GM19455 (cell line): ENCODE measurements at regions not wholly inside any gene's neighbourhood (a gene's known extent, or its start where the extent isn't known, plus 50 kb on each side); places are given as distances from the start of the nearest gene placed in this dataset.

Source experiments
- ATAC-seq: cut with Tn5 transposase; IDR thresholded peaks from one replicate; pipeline ENCODE4 v1.9.1; 2021; ENCODE audit not compliant: unreplicated experiment

DNA sequence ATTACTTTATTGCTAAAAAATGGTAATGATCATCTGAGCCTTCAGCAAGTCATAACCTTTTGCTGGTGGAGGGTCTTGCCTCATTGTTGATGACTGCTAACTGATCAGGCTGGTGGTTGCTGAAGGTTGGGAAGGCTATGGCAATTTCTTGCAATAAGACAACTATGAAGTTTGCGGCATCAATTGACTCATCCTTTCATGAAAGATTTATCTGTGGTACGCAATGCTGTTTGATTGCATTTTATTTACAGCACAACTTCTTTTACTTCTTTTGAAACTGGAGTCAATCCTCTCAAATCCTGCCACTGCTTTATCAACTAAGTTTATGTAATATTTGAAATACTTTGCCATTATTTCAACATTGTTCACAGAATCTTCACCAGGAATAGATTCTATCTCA is 58.3 kb upstream of the ACO1 start:
- no peak for ATAC-seq

DNA sequence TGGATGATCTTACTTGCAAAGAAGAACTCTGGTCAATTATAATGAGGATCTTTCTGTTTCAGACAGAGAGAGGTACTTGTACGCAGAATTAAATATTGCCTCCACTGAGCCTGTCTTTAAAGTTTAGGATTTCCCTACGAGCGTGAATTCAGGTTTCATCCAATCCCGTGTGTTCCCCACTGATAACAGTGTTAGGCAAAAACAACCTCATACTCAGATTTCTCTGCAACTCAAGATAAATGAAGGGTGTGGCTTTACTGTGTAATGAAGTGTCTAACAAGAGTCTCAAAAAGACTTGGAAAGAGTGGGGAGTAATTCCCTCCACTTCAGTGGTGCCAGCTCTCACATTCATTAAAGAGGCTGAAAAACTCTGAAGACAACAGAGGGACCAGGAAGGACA is 53.2 kb upstream of the ACO1 start:
- no peak for ATAC-seq

DNA sequence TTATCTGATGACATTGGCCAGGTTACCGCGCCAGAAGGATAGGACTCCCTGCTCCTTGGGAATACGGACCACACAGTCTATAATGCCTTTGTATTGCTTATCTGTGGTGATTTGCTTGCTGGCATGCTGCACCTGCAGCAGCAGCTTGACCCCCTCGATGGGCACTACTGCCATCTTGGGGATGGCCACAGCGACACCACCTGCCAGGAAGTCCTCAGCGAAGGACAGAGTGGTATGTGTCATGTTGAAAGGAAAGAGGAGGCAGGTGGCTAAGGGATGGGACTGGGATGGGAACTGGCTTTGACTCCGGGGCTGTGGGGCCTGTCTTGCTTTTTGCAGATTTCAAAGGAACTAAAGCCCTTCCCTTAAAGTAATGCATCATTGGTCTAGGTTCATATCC is 50.3 kb upstream of the ACO1 start:
- no peak for ATAC-seq
